ENCODE measurements at regions not wholly inside any gene's neighbourhood (a gene's known extent, or its start where the extent isn't known, plus 50 kb on each side); places are given as distances from the start of the nearest gene placed in this dataset.
"Not testable (repeated sequence)": the region's sequence is repeated elsewhere in the genome, so short reads cannot be mapped to it uniquely, and the experiment has no call there.

GRCh38 chr21:16426936-16427335 lies 697.2 kb downstream of the USP25 start:
- DNase-seq = no peak

- DNase-seq = no peak
Measured at GRCh38 chr21:16427587-16428087, 697.9 kb downstream of the USP25 start.

GRCh38 chr21:16437586-16437985 lies 707.8 kb downstream of the USP25 start:
- DNase-seq = no peak

- DNase-seq = no peak
Measured at GRCh38 chr21:16438761-16439160, 709.0 kb downstream of the USP25 start.

GRCh38 chr21:16441789-16442188 lies 712.0 kb downstream of the USP25 start:
- DNase-seq = no peak

- DNase-seq = no peak
Measured at GRCh38 chr21:16454399-16454798, 724.6 kb downstream of the USP25 start.

GRCh38 chr21:16455526-16455925 lies 725.7 kb downstream of the USP25 start:
- no peak for DNase-seq

GRCh38 chr21:16455978-16456377 lies 726.2 kb downstream of the USP25 start:
- DNase-seq = no peak

- DNase-seq = no peak
Measured at GRCh38 chr21:16457498-16457897, 727.7 kb downstream of the USP25 start.

- no peak for DNase-seq
Measured at GRCh38 chr21:16460936-16461335, 731.2 kb downstream of the USP25 start.

- DNase-seq = not testable (repeated sequence)
Measured at GRCh38 chr21:16464211-16464889, 734.6 kb downstream of the USP25 start.

- DNase-seq = no peak
Measured at GRCh38 chr21:16468184-16468583, 738.4 kb downstream of the USP25 start.

GRCh38 chr21:16473988-16474387 lies 744.2 kb downstream of the USP25 start:
- DNase-seq = no peak

- DNase-seq = no peak
Measured at GRCh38 chr21:16476056-16476825, 746.5 kb downstream of the USP25 start.

- no peak for DNase-seq
Measured at GRCh38 chr21:16488042-16488441, 758.3 kb downstream of the USP25 start.

- DNase-seq = no peak
Measured at GRCh38 chr21:16492356-16492755, 762.6 kb downstream of the USP25 start.

- DNase-seq = no peak
Measured at GRCh38 chr21:16492892-16493291, 763.1 kb downstream of the USP25 start.

GRCh38 chr21:16496609-16497008 lies 766.8 kb downstream of the USP25 start:
- DNase-seq = no peak

- no peak for DNase-seq
Measured at GRCh38 chr21:16500271-16500670, 770.5 kb downstream of the USP25 start.

GRCh38 chr21:16502273-16502672 lies 772.5 kb downstream of the USP25 start:
- no peak for DNase-seq

- no peak for DNase-seq
Measured at GRCh38 chr21:16502897-16503296, 773.1 kb downstream of the USP25 start.

GRCh38 chr21:16504281-16504680 lies 774.5 kb downstream of the USP25 start:
- DNase-seq = no peak

GRCh38 chr21:16504766-16505165 lies 775.0 kb downstream of the USP25 start:
- DNase-seq = no peak

GRCh38 chr21:16509476-16509875 lies 779.7 kb downstream of the USP25 start:
- DNase-seq = no peak
